Neural cell (in vitro differentiated cells): ENCODE measurements at regions not wholly inside any gene's neighbourhood (a gene's known extent, or its start where the extent isn't known, plus 50 kb on each side); places are given as distances from the start of the nearest gene placed in this dataset.

ENCODE experiments used
- H2AFZ ChIP-seq: fragments of 200-600, 300-800 bp; sonication (generic), shearing (Covaris generic); 2 replicates; pipeline ENCODE4 v1.6.0; 2014; ENCODE audit warnings: low read depth, mild to moderate bottlenecking, antibody characterized with exemption, low read length, moderate library complexity
- H3F3A ChIP-seq: fragments of 200-600 bp; shearing (Covaris generic); 2 replicates; pipeline ENCODE4 v1.6.1; 2016; ENCODE audit warnings: mild to moderate bottlenecking, moderate library complexity, mixed read lengths, antibody characterized with exemption, low read length; ENCODE audit not compliant: insufficient read depth, poor library complexity, severe bottlenecking
- H3K27ac ChIP-seq: fragments of 200-600, 300-800 bp; sonication (generic), shearing (Covaris generic); 2 replicates; pipeline ENCODE4 v1.5.1; 2014; ENCODE audit warnings: mild to moderate bottlenecking, low read length, moderate library complexity
- H3K27me3 ChIP-seq: fragments of 300-800, 200-600 bp; sonication (generic), shearing (Covaris generic); 2 replicates; pipeline ENCODE4 v1.6.0; 2014; ENCODE audit warnings: mild to moderate bottlenecking, low read depth, low read length, moderate library complexity; ENCODE audit not compliant: insufficient read depth
- H3K36me3 ChIP-seq: fragments of 300-800, 200-600 bp; sonication (generic), shearing (Covaris generic); 2 replicates; pipeline ENCODE4 v1.5.1; 2014; ENCODE audit warnings: mild to moderate bottlenecking, antibody characterized with exemption, low read length, moderate library complexity; ENCODE audit not compliant: insufficient read depth
- H3K4me2 ChIP-seq: fragments of 300-800, 200-600 bp; sonication (generic), shearing (Covaris generic); 2 replicates; pipeline ENCODE4 v1.6.0; 2014; ENCODE audit warnings: mild to moderate bottlenecking, low read length
- H3K4me3 ChIP-seq: fragments of 300-800, 200-600 bp; sonication (generic), shearing (Covaris generic); 2 replicates; pipeline ENCODE4 v1.5.1; 2014; ENCODE audit warnings: mild to moderate bottlenecking, low read length, moderate library complexity
- H3K79me2 ChIP-seq: fragments of 200-600 bp; shearing (Covaris generic); replicated peaks from 2 replicates; pipeline ENCODE4 v1.6.0; 2014; ENCODE audit warnings: mild to moderate bottlenecking, low read length, moderate library complexity; ENCODE audit not compliant: insufficient read depth
- H3K9ac ChIP-seq: fragments of 300-800, 200-600 bp; sonication (generic), shearing (Covaris generic); 2 replicates; pipeline ENCODE4 v1.6.1; 2016; ENCODE audit warnings: mild to moderate bottlenecking, low read length, mixed read lengths
- H3K9me2 ChIP-seq: fragments of 200-600 bp; shearing (Covaris generic); 2 replicates; pipeline ENCODE4 v1.6.1; 2016; ENCODE audit warnings: mild to moderate bottlenecking, low read length, mixed read lengths; ENCODE audit not compliant: insufficient read depth
- H3K9me3 ChIP-seq: fragments of 200-600, 300-800 bp; sonication (generic), shearing (Covaris generic); 2 replicates; pipeline ENCODE4 v1.6.1; 2016; ENCODE audit warnings: mild to moderate bottlenecking, mixed run types, low read length, moderate library complexity, mixed read lengths
- H4K20me1 ChIP-seq: fragments of 200-600 bp; shearing (Covaris generic); 2 replicates; pipeline ENCODE4 v1.6.1; 2016; ENCODE audit warnings: mild to moderate bottlenecking, mixed run types; ENCODE audit not compliant: insufficient read depth
- EP300 ChIP-seq: fragments of 450-650 bp; conservative IDR thresholded peaks from 2 replicates; pipeline ENCODE4 v1.6.1; 2014; ENCODE audit warnings: antibody characterized with exemption, mild to moderate bottlenecking, moderate library complexity; ENCODE audit not compliant: poor library complexity, severe bottlenecking
- EZH2 ChIP-seq: fragments of 200-600, 300-800 bp; shearing (Covaris generic), sonication (generic); IDR thresholded peaks from 2 replicates; pipeline ENCODE4 v1.6.1; 2014; ENCODE audit warnings: antibody characterized with exemption, low read length, borderline replicate concordance, mild to moderate bottlenecking; ENCODE audit not compliant: insufficient read depth, poor library complexity, severe bottlenecking
- MXI1 ChIP-seq: fragments of 450-650 bp; conservative IDR thresholded peaks from 2 replicates; pipeline ENCODE4 v1.6.1; 2014; ENCODE audit warnings: antibody characterized with exemption, mild to moderate bottlenecking; ENCODE audit not compliant: poor library complexity, severe bottlenecking
- POLR2AphosphoS5 ChIP-seq: IDR thresholded peaks from 2 replicates; pipeline ENCODE4 v1.6.1; 2012
- RAD21 ChIP-seq: fragments of 450-650 bp; conservative IDR thresholded peaks from 2 replicates; pipeline ENCODE4 v1.6.1; 2014; ENCODE audit warnings: antibody characterized with exemption, mild to moderate bottlenecking, moderate library complexity
- REST ChIP-seq: IDR thresholded peaks from 2 replicates; pipeline ENCODE4 v1.6.1; 2012; ENCODE audit warnings: borderline replicate concordance
- SMC3 ChIP-seq: fragments of 450-650 bp; conservative IDR thresholded peaks from 2 replicates; pipeline ENCODE4 v1.6.1; 2014; ENCODE audit warnings: antibody characterized with exemption, mild to moderate bottlenecking, moderate library complexity; ENCODE audit not compliant: poor library complexity
- TAF1 ChIP-seq: IDR thresholded peaks from 2 replicates; pipeline ENCODE4 v1.6.1; 2012; ENCODE audit warnings: low read depth
- TF ChIP-seq, protein P1 (sequence below): fragments of 450-650 bp; IDR thresholded peaks from 2 replicates; pipeline ENCODE4 v1.5.1; 2014; ENCODE audit warnings: antibody characterized with exemption, mild to moderate bottlenecking, moderate library complexity; ENCODE audit not compliant: poor library complexity, severe bottlenecking

GRCh38 chr12:83807871-83808270 lies 1104.7 kb downstream of the SLC6A15 start:
- Histone ChIP-seq H3K4me2 (no peak overlapping the region), H3K9me3 (no peaks in the 10 kb centered on the region), H3K27me3 (no peaks in the 10 kb centered on the region), H3K79me2 (no peaks in the 10 kb centered on the region), H3K9me2 (no peaks in the 10 kb centered on the region), H3F3A (no peaks in the 10 kb centered on the region), H2AFZ (no peak overlapping the region), H4K20me1 (no peaks in the 10 kb centered on the region), H3K9ac (no peak overlapping the region), H3K4me3 (no peak overlapping the region), H3K36me3 (no peaks in the 10 kb centered on the region), H3K27ac (no peak overlapping the region)
- TF ChIP-seq EZH2 = no peak
- no peak for TF ChIP-seq RAD21
- TF ChIP-seq TAF1 = no peak
- TF ChIP-seq POLR2AphosphoS5 = no peak
- TF ChIP-seq REST = no peak

DNA sequence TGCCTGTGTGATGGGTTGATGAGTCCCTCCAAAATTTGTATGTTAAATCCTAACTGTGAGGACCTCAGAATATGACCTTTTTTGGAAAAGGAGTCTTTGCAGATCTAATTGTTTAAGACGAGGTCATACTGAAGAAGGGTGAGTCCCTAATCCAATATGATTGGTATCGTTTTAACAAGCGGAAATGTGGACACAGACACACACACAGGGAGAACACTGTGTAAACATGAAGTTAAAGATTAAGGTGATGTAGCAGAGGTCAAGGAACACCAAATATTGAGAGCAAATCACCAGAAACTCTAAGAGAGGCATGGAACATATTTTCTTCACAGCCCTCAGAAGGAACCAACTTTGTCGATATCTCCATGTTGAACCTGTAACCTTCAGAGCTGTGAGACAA lies 1106.7 kb downstream of the SLC6A15 start:
- no peaks in the 10 kb centered on the region for H3F3A ChIP-seq
- no peaks in the 10 kb centered on the region for H4K20me1 ChIP-seq
- no peaks in the 10 kb centered on the region for H3K79me2 ChIP-seq
- H3K9ac ChIP-seq = no peak overlapping the region
- H3K36me3 ChIP-seq = no peaks in the 10 kb centered on the region
- no peak overlapping the region for H3K27ac ChIP-seq
- no peaks in the 10 kb centered on the region for H3K9me3 ChIP-seq
- no peaks in the 10 kb centered on the region for H3K9me2 ChIP-seq
- TF ChIP-seq RAD21 = no peak
- no peak for TF ChIP-seq POLR2AphosphoS5
- TF ChIP-seq, protein P1, sequence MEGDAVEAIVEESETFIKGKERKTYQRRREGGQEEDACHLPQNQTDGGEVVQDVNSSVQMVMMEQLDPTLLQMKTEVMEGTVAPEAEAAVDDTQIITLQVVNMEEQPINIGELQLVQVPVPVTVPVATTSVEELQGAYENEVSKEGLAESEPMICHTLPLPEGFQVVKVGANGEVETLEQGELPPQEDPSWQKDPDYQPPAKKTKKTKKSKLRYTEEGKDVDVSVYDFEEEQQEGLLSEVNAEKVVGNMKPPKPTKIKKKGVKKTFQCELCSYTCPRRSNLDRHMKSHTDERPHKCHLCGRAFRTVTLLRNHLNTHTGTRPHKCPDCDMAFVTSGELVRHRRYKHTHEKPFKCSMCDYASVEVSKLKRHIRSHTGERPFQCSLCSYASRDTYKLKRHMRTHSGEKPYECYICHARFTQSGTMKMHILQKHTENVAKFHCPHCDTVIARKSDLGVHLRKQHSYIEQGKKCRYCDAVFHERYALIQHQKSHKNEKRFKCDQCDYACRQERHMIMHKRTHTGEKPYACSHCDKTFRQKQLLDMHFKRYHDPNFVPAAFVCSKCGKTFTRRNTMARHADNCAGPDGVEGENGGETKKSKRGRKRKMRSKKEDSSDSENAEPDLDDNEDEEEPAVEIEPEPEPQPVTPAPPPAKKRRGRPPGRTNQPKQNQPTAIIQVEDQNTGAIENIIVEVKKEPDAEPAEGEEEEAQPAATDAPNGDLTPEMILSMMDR = no peak
- no peak for TF ChIP-seq EZH2
- TF ChIP-seq TAF1 = no peak
- no peak for TF ChIP-seq REST
- no peak for TF ChIP-seq EP300
- TF ChIP-seq MXI1 = no peak
- TF ChIP-seq SMC3 = no peak
- H3K4me2 ChIP-seq = no peak overlapping the region
- no peak overlapping the region for H2AFZ ChIP-seq
- no peak overlapping the region for H3K4me3 ChIP-seq
- no peaks in the 10 kb centered on the region for H3K27me3 ChIP-seq
